NB4 (cell line): ENCODE measurements at regions not wholly inside any gene's neighbourhood (a gene's known extent, or its start where the extent isn't known, plus 50 kb on each side); places are given as distances from the start of the nearest gene placed in this dataset.
"Not testable (repeated sequence)": the region's sequence is repeated elsewhere in the genome, so short reads cannot be mapped to it uniquely, and the experiment has no call there.

ENCODE experiments used
- DNase-seq: peaks from one replicate; pipeline ENCODE4 v3.0.0; 2010; ENCODE audit warnings: low read depth
- H3K4me3 ChIP-seq: one replicate; pipeline ENCODE4 v1.5.1; 2011; ENCODE audit warnings: mild to moderate bottlenecking, low read depth, low read length, moderate library complexity

- DNase-seq: peak; percentile 50
- H3K4me3 ChIP-seq: peak overlapping the region; percentile 57
These were observed 56.6 kb upstream of the GOLGA8N start for GRCh38 chr15:32536507-32537172.

DNA sequence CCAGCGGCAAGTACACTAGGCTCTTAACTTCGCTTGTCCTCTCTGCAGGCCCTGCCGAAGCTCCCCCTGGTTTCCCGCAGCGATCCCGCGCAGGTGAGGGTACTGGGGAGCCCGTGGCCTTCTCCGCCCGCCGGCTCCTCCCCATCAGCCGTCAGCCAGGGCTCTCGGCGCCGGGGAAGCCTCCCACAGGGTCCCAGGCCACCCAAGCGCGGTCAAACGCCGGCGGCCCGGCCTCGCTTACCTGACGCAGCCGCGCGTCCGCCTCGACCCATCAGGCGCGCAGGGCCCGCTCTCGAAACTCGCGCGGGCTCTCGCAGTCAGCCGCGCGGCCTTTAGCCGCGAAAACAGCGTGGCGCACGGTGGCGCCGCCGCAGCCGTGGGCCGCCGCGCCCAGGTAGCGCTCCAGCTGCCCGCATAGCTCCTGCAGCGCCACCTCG, 57.2 kb upstream of the GOLGA8N start:
- not testable (repeated sequence) for DNase-seq

DNA sequence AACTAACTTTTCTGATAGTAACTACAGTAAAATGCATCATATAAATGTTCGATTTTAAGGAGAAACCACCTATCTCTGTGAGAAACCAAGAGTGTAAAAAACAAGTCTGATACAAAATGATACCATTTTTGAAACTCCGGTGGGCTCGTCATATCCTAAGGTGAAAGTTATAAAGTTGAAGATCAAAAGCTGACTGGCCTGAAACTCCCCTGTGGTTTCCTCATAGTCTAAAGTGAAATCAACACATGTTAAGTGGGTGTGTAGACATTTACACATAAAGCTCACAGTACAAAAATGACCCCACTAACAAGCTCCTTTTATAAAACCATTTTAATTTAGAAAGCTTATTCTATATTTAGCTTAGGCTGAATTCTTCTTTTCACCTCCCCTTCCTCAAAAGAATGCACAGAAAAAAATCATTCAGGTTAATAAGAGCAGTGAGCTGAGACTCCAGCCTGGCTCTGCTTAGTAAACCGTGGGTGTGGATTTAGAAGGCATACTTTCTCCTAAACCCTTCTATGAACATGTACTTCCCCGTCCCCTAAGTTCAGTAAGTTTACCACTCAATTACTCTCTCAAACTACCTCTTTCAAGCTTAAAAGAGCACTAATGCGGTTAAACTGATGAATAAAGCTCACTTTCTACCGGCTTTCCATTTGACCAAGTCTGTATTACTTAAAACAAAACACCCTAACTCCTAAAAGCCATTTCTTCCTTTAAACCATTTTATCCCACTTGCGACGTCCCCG, 57.9 kb upstream of the GOLGA8N start:
- not testable (repeated sequence) for DNase-seq, H3K4me3 ChIP-seq

More for the DNA sequence above, 57.2 kb upstream of the GOLGA8N start:
- H3K4me3 ChIP-seq: not testable (repeated sequence)

- not testable (repeated sequence) for DNase-seq, H3K4me3 ChIP-seq
These were observed 67.5 kb upstream of the GOLGA8O start for GRCh38 chr15:32522900-32523299.

DNA sequence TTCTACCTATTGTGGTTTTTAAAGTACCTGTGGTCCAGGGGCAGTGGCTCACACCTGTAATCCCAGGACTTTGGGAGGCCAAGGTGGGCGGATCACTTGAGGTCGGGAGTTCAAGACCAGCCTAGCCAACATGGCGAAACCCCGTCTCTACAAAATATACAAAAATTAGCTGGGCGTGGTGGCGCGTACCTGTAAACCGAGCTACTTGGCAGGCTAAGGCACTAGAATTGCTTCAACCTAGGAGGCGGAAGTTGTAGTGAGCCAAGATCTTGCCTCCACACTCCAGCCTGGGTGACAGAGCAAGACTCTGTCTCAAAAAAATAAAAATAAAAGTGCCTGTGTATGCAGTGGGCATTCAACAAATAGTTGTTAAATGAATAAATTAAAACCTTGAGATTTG, 67.0 kb upstream of the GOLGA8O start:
- not testable (repeated sequence) for H3K4me3 ChIP-seq, DNase-seq

GRCh38 chr15:32518976-32519375, 63.5 kb upstream of the GOLGA8O start:
- DNase-seq, H3K4me3 ChIP-seq: not testable (repeated sequence)

- H3K4me3 ChIP-seq, DNase-seq: not testable (repeated sequence)
These were observed 62.6 kb upstream of the GOLGA8O start for GRCh38 chr15:32518013-32518412.

DNA sequence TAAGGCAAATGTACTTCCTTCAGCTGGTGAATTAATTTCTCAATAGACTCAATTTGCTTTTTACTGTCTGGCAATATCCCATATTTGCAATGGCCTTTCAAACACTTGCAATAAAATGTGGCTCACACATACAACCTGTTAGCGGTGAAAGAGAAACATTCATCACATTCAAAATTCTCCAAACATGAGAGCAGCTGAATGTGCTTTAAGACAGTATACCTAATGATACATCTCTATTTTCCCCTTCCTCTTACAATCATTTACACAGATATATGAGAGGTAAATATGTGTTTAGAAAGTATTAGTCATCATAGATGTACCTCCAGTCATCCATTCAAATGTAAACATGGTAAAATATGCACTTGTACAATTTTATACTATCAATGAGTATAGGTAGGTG, 61.5 kb upstream of the GOLGA8O start:
- not testable (repeated sequence) for H3K4me3 ChIP-seq

DNA sequence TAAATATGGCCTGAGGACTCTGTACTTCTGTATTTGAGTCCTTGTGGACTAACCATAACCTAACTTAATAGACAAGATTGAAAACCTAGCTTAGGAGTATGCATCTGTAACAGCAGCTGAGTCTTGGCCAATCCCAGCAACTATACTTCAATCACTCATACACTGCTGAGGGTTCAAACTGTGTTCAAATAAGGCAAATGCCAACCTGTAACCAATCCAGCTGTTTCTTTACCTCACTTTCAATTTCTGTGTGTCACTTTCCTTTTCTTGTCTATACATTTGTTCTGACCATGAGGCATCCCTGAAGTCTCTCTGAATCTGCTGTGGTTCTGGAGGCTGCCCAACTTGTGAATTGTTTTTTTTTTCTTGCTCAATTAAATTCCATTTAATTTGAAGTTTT, 57.9 kb upstream of the GOLGA8O start:
- DNase-seq, H3K4me3 ChIP-seq: not testable (repeated sequence)

More for the DNA sequence above, 61.5 kb upstream of the GOLGA8O start:
- not testable (repeated sequence) for DNase-seq

GRCh38 chr15:32510027-32510426, 54.6 kb upstream of the GOLGA8O start:
- DNase-seq, H3K4me3 ChIP-seq: not testable (repeated sequence)

DNA sequence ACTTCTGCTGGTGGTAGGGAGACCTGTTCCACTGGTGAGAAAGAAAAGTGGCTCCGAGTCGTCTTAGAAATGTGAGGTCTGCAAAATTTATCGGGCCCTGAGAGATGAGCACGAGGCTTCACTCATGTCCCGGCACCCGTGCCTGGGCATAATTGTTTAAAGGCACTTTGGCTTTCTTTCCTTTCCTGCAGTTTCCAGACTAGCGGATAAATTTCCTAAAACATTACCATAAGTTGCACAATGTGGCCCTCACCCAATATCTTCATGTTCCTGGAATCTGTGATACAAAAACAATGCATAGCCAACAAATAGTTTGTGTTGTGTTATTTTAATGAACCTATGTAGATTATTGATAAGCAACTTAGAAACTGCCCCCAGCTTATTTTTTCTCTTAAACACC, 52.6 kb upstream of the GOLGA8O start:
- H3K4me3 ChIP-seq, DNase-seq: not testable (repeated sequence)

- DNase-seq, H3K4me3 ChIP-seq: not testable (repeated sequence)
These were observed 51.4 kb upstream of the GOLGA8O start for GRCh38 chr15:32506787-32507186.

DNA sequence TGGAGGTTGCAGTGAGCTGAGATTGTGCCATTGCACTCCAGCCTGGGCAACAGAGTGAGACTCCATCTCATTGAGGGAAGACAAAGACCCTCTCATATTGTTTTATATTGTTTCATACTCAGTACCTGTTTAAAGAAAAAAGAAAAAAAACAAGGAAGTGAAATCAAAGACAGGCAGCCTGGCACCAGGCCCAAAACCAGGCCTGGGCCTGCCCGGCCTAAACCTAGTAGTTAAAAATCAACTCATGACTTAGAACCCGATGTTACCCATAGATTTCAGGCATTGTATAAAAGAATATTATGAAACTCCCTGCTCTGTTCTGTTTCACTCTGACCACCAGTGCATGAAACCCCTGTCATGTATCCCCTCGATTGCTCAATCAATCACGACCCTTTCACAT, 50.2 kb upstream of the GOLGA8O start:
- H3K4me3 ChIP-seq, DNase-seq: not testable (repeated sequence)
